Ishikawa (cell line): ENCODE measurements at regions not wholly inside any gene's neighbourhood (a gene's known extent, or its start where the extent isn't known, plus 50 kb on each side); places are given as distances from the start of the nearest gene placed in this dataset.

Source experiments
- CREB1 ChIP-seq: IDR thresholded peaks from 2 replicates; pipeline ENCODE4 v1.6.1; 2012; ENCODE audit warnings: low read depth
- EGR1 ChIP-seq: IDR thresholded peaks from 2 replicates; pipeline ENCODE4 v1.6.1; 2012
- EP300 ChIP-seq: IDR thresholded peaks from 2 replicates; pipeline ENCODE4 v1.6.1; 2012; ENCODE audit warnings: borderline replicate concordance
- FOXM1 ChIP-seq: IDR thresholded peaks from 2 replicates; pipeline ENCODE4 v1.6.1; 2012; ENCODE audit warnings: low read depth, borderline replicate concordance
- MAX ChIP-seq: IDR thresholded peaks from 2 replicates; pipeline ENCODE4 v1.6.1; 2012
- RAD21 ChIP-seq: IDR thresholded peaks from 2 replicates; pipeline ENCODE4 v1.6.1; 2012; ENCODE audit warnings: low read depth
- TAF1 ChIP-seq: IDR thresholded peaks from 2 replicates; pipeline ENCODE4 v1.6.1; 2012; ENCODE audit warnings: low read depth, mild to moderate bottlenecking
- TCF12 ChIP-seq: IDR thresholded peaks from 2 replicates; pipeline ENCODE4 v1.6.1; 2012; ENCODE audit warnings: low read depth
- TEAD4 ChIP-seq: IDR thresholded peaks from 2 replicates; pipeline ENCODE4 v1.6.1; 2012
- ZBTB7A ChIP-seq: IDR thresholded peaks from 2 replicates; pipeline ENCODE4 v1.6.1; 2012; ENCODE audit warnings: low read depth
- TF ChIP-seq, protein P1 (sequence below): IDR thresholded peaks from 2 replicates; pipeline ENCODE4 v1.6.1; 2012; ENCODE audit warnings: low read depth, mild to moderate bottlenecking

DNA sequence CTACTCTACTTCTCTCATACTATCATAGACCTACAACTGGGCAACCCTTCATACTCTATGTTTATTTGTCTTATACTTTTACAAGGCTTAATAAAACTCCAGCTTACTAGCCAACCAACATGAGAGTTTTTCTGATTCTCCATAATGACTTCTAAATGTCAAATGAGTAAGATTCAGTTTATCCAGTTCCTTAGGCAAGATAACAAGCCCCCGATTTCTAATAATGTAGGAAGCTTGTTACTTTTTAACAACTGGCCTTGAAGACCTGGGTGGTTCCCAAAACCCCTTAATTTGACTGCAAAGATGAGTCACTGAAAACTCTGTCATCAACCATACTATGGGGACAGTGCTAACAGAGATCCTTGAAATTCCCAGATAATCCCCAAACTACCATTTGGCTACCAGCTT lies 294.6 kb upstream of the ACTBL2 start:
- TF ChIP-seq MAX (no peak), EGR1 (no peak), ZBTB7A (no peak), CREB1 (no peak), RAD21 (no peak), TEAD4 (no peak), EP300 (no peak), TCF12 (no peak), TAF1 (no peak), FOXM1 (no peak)
- TF ChIP-seq, protein P1, sequence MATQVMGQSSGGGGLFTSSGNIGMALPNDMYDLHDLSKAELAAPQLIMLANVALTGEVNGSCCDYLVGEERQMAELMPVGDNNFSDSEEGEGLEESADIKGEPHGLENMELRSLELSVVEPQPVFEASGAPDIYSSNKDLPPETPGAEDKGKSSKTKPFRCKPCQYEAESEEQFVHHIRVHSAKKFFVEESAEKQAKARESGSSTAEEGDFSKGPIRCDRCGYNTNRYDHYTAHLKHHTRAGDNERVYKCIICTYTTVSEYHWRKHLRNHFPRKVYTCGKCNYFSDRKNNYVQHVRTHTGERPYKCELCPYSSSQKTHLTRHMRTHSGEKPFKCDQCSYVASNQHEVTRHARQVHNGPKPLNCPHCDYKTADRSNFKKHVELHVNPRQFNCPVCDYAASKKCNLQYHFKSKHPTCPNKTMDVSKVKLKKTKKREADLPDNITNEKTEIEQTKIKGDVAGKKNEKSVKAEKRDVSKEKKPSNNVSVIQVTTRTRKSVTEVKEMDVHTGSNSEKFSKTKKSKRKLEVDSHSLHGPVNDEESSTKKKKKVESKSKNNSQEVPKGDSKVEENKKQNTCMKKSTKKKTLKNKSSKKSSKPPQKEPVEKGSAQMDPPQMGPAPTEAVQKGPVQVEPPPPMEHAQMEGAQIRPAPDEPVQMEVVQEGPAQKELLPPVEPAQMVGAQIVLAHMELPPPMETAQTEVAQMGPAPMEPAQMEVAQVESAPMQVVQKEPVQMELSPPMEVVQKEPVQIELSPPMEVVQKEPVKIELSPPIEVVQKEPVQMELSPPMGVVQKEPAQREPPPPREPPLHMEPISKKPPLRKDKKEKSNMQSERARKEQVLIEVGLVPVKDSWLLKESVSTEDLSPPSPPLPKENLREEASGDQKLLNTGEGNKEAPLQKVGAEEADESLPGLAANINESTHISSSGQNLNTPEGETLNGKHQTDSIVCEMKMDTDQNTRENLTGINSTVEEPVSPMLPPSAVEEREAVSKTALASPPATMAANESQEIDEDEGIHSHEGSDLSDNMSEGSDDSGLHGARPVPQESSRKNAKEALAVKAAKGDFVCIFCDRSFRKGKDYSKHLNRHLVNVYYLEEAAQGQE = no peak
